ENCODE measurements at regions not wholly inside any gene's neighbourhood (a gene's known extent, or its start where the extent isn't known, plus 50 kb on each side); places are given as distances from the start of the nearest gene placed in this dataset.

DNA sequence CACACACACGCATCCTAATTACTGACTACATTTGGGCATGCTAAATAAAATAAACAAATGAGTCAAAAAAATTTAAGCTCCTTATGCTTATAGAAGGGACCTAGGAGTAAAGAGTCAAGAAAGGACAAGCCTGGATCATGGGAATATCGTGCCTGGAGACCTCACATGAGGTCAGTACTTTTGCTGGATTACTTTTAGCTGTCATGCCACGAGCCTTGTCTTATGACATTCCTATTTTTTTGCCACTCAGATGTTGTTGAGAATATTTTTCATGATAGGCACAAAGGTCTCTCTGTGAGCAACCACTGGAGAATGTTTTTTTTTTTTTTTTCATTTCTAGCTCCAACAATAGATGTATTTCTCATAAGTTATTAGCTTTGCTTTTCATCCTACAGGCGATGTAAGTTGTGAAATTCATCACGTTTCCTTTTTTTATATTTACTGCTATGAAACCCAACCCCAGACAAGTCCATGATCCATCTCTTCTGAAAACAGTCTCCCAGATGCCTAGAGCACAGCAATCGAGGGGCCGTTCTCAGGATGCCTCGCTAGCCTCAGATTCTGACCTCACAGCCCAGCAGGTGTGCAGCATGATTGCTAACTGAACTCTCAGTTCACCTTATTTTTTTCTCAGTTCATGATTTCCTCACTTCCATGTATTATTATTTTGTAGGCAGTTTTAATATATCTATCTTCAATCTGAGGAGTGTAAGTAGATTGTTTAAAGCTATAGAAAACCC is 464.5 kb downstream of the IRS1 start:
- peak overlapping the region in 1 of 6 donors; percentile 54 for H3K27ac Mint-ChIP-seq
- DNase-seq: no peak
- H3K4me3 Mint-ChIP-seq: no peak overlapping the region
- H3K9me3 Mint-ChIP-seq: no peaks in the 10 kb centered on the region
- ATAC-seq (ENCODE audit: low read depth in 2 of 2): no peak
- no peaks in the 10 kb centered on the region for H3K4me1 Mint-ChIP-seq
- no peaks in the 10 kb centered on the region for H3K27me3 Mint-ChIP-seq
- H3K36me3 Mint-ChIP-seq: no peaks in the 10 kb centered on the region

DNA sequence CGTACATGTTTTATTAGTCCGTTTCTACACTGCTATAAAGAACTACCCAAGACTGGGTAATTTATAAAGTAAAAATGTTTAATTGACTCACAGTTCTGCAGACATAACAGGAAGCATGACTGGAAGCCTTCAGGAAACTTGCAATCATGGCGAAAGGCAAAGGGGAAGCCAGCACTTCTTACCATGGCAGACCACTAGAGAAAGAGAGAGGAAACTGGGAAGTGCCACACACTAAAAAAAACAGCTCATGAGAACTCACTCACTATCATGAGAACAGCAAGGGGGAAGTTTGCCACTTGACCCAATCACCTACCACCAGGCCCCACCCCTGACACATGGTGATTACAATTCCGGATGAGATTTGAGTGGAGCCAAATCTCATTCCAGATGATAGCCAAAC is 466.2 kb downstream of the IRS1 start:
- peaks cover 0 to 2% (median 0%) of the 10 kb centered on the region in 7 donors for H3K9me3 Mint-ChIP-seq
- no peaks in the 10 kb centered on the region for H3K27me3 Mint-ChIP-seq
- no peaks in the 10 kb centered on the region for H3K36me3 Mint-ChIP-seq
- no peak for DNase-seq
- ATAC-seq (ENCODE audit: low read depth in 2 of 2): no peak
- no peak overlapping the region for H3K27ac Mint-ChIP-seq
- H3K4me1 Mint-ChIP-seq: no peaks in the 10 kb centered on the region
- H3K4me3 Mint-ChIP-seq: no peak overlapping the region

DNA sequence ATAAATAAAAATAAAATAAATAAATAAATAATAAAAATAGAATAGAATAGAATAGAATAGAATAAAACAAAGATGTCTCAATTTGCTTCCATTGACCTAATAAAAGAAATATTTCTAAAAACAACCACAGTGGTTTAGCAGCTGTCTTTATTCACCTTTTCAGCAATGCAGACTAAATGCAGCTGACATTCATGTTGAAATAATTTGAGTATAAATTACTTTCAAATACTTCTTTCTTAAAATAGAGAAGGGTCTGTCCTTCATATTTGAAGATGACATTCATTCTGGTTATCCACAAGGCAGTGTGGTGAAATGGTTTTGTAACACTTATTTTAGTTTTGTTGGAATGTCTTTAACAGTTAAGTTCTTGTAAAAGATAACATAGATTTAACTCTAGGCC is 469.4 kb downstream of the IRS1 start:
- H3K27me3 Mint-ChIP-seq: peaks cover 0 to 3% (median 0%) of the 10 kb centered on the region in 3 donors
- no peaks in the 10 kb centered on the region for H3K4me1 Mint-ChIP-seq
- ATAC-seq (ENCODE audit: low read depth in 2 of 2): no peak
- no peak overlapping the region for H3K4me3 Mint-ChIP-seq
- DNase-seq: no peak
- H3K9me3 Mint-ChIP-seq: peaks cover 0 to 2% (median 0%) of the 10 kb centered on the region in 7 donors
- no peak overlapping the region for H3K27ac Mint-ChIP-seq
- H3K36me3 Mint-ChIP-seq: no peaks in the 10 kb centered on the region

DNA sequence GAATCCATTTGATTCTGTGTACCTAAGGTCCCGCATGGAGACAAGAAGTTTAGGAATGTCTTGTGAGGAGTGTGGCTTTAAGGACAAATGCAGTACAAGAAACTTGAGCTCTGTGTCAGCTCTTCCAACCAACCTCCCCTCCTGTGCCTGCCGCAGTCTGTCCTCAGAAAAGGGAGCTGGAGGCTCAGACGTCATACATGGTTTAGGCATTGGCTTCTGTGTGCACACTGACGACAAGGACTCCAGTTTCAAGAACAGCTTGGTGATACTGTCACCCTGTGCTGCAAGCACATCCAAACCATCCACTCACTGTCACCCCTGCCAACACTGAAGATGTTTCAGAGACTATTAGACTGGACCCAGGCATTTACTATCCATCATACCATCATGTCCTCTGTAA is 470.4 kb downstream of the IRS1 start:
- no peaks in the 10 kb centered on the region for H3K36me3 Mint-ChIP-seq
- DNase-seq (no peak), ATAC-seq (ENCODE audit: low read depth in 2 of 2) (no peak)
- peaks cover 0 to 3% (median 0%) of the 10 kb centered on the region in 3 donors for H3K27me3 Mint-ChIP-seq
- no peak overlapping the region for H3K27ac Mint-ChIP-seq
- no peaks in the 10 kb centered on the region for H3K4me1 Mint-ChIP-seq
- H3K9me3 Mint-ChIP-seq: peaks cover 0 to 2% (median 0%) of the 10 kb centered on the region in 7 donors
- H3K4me3 Mint-ChIP-seq: no peak overlapping the region

DNA sequence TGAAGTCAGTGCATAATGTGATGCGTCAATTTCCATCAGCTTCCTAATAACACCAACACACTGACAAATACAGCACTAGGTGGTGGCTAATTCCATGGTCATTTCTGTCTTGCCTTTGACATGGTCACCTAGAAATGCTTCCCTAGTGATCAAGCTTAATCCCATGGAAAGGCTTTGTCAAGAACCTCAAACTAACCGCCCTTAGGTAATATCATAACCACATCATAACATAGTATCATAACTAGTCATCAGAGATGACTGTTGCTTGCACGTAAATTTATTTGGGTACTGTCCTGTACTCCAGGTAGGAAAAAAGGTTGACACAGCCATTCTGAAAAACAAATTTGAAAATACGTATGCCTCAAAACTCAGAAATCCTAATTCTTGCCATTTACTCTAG is 471.8 kb downstream of the IRS1 start:
- H3K27me3 Mint-ChIP-seq: peaks cover 0 to 3% (median 0%) of the 10 kb centered on the region in 3 donors
- H3K4me3 Mint-ChIP-seq: no peak overlapping the region
- no peak for ATAC-seq (ENCODE audit: low read depth in 2 of 2)
- H3K4me1 Mint-ChIP-seq: no peaks in the 10 kb centered on the region
- H3K36me3 Mint-ChIP-seq: no peaks in the 10 kb centered on the region
- no peak overlapping the region for H3K27ac Mint-ChIP-seq
- H3K9me3 Mint-ChIP-seq: peaks cover 0 to 2% (median 0%) of the 10 kb centered on the region in 7 donors
- no peak for DNase-seq

DNA sequence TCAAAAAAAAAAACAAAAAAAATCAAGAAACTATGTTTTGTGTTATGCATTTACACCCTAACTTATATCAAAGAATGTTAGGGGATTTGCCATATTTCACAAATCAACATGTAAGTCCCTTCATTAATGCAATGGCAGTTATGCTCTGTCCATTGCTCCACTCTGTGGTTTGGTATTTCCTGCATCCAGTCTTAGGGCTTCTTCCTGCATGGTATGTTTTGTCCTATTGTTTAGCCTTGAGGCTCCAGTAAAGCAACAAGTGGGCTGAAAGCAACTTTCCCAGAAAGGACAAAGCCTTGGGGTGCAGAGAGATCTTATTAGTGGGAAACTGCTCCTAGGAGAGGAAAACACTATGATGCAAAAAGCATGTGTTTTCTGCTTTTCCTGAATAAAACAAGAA is 474.1 kb downstream of the IRS1 start:
- H3K27ac Mint-ChIP-seq: peak overlapping the region in 1 of 6 donors; percentile 54
- H3K27me3 Mint-ChIP-seq: peaks cover 0 to 3% (median 0%) of the 10 kb centered on the region in 3 donors
- H3K9me3 Mint-ChIP-seq: peaks cover 0 to 2% (median 0%) of the 10 kb centered on the region in 7 donors
- H3K4me3 Mint-ChIP-seq: no peak overlapping the region
- no peaks in the 10 kb centered on the region for H3K4me1 Mint-ChIP-seq
- DNase-seq (no peak), ATAC-seq (ENCODE audit: low read depth in 2 of 2) (no peak)
- H3K36me3 Mint-ChIP-seq: no peaks in the 10 kb centered on the region

DNA sequence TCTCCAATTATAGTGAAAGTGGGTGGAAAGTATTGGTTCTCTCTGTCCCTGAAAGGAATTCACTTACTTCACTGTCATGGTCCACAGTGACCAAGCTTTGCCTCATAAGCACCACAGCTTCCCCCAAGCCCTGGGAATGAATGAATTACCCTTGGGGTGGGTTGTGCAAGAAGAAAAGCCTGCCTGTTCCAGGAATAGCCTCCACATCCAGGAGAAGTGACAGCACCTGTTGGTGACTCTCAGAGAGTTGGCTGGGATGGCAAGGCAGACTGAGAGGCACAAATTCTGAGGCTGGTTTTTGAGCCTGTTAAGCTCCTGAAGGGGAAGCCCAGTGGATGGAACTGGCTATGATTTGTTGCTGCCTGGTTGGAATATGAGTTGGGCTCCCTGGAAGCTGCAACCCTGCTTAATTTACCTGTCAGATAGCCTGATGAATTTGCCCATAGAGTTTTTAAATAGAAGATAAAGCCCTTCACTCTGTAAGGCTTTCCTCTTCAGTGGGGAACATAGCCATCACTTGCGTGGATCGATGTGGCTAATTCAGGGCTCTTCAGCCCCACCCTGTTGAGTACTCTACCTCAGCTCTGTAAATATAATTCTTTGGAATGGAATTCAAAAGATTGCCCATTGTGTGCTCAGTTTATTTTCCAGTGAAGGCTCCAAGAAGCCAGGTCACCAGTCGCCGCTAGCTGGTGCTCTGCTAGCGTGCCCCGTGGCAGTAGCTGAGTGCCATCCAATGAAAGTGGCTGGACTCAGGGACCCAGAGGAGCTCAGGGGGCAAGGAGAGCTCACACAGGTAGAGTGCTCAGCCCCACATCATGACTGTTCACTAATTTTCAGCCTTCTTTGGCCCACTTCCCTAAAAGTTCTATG is 479.3 kb downstream of the IRS1 start:
- Mint-ChIP-seq H3K4me3 (no peak overlapping the region), H3K36me3 (no peaks in the 10 kb centered on the region), H3K4me1 (no peaks in the 10 kb centered on the region), H3K27ac (no peak overlapping the region), H3K27me3 (peaks cover 0 to 15% (median 11%) of the 10 kb centered on the region in 3 donors), H3K9me3 (peaks cover 0 to 5% (median 0%) of the 10 kb centered on the region in 7 donors)
- ATAC-seq (ENCODE audit: low read depth in 2 of 2) (no peak), DNase-seq (no peak)

DNA sequence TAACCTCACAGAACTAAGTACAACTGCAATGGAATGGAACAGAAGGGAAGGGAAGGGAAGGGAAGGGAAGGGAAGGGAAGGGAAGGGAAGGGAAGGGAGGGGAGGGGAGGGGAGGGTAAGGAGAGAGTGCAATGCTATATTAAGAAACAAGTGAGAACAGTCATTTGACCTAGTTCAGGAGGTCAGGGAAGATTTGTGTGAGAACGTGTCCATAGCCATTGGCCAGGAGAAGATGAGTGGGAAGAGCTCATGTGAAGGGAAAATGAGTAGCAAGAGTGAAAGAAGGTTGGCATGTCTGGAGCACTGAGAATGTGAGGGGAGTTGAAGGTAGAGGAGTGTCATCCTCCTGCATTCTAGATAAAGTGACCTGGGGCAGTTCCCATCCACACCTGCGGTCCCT is 481.6 kb downstream of the IRS1 start:
- H3K4me3 Mint-ChIP-seq: no peak overlapping the region
- H3K27me3 Mint-ChIP-seq: peaks cover 0 to 15% (median 11%) of the 10 kb centered on the region in 3 donors
- H3K9me3 Mint-ChIP-seq: peaks cover 0 to 5% (median 0%) of the 10 kb centered on the region in 7 donors
- no peaks in the 10 kb centered on the region for H3K36me3 Mint-ChIP-seq
- no peak overlapping the region for H3K27ac Mint-ChIP-seq
- ATAC-seq (ENCODE audit: low read depth in 2 of 2) (no peak), DNase-seq (no peak)
- no peaks in the 10 kb centered on the region for H3K4me1 Mint-ChIP-seq

DNA sequence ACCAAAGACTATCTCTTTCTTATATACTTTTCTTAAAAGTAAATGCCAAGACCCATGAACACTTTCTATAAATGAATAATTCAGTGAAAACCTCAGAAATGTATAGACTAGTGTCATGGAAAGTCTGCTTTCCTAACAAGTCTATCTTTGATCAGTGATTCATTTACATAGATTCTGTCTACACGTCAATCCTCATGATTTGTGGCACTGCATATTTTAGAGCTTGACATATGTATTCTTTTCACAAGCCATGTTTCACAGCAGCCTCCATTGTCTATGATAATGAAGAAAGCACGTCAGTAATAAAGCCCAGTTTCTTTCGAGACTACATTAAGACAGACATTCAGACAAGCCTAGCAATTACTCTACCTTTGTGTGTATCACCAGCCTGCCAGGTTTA is 486.6 kb downstream of the IRS1 start:
- H3K4me3 Mint-ChIP-seq: no peak overlapping the region
- no peaks in the 10 kb centered on the region for H3K4me1 Mint-ChIP-seq
- DNase-seq: no peak
- H3K27me3 Mint-ChIP-seq: peaks cover 0 to 16% (median 5%) of the 10 kb centered on the region in 3 donors
- H3K9me3 Mint-ChIP-seq: peaks cover 0 to 5% (median 0%) of the 10 kb centered on the region in 7 donors
- ATAC-seq (ENCODE audit: low read depth in 2 of 2): no peak
- no peaks in the 10 kb centered on the region for H3K36me3 Mint-ChIP-seq
- H3K27ac Mint-ChIP-seq: no peak overlapping the region

DNA sequence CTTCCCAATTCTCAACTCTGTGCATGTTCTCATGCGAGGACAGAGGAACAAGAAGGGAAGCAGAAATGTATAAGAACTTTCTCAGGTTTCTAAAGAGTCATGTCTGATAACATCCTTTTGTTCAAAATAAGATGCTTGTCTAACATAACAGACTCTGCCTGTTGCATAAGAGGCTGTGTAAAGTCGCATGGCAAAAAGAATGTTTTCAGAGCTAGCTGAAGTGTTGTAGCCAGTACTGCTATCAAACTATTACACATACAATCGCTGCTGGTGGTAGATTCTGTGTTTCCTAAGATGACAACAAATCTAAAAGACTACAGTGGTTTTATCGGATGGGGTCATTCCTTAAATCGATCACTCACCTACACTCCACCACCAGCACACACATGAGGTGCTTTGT is 487.5 kb downstream of the IRS1 start:
- Mint-ChIP-seq H3K4me3 (no peak overlapping the region), H3K27me3 (peaks cover 0 to 7% (median 0%) of the 10 kb centered on the region in 3 donors), H3K27ac (no peak overlapping the region), H3K9me3 (peaks cover 0 to 1% (median 0%) of the 10 kb centered on the region in 7 donors), H3K36me3 (no peaks in the 10 kb centered on the region), H3K4me1 (peaks cover 0 to 6% (median 0%) of the 10 kb centered on the region in 3 donors)
- DNase-seq (no peak), ATAC-seq (ENCODE audit: low read depth in 2 of 2) (no peak)

DNA sequence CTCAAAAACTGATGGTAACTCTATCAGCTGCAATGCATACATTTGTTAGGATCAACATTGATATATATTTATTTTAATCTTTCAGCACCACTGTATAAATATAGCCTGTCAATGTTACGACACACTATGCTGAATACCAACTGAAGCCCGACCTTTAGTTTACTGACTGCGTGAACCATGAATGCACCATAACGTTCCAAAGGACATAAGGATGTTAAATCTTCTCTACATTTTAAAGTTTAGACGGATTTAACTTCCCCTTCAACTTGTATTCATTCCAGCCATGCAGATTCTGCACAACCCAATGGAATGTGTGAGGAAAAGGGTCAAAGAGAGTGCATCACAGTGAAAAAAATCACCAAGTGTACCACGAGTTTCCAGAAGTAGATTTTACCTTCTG is 489.5 kb downstream of the IRS1 start:
- Mint-ChIP-seq H3K27ac (peak overlapping the region in 1 of 6 donors; percentile 38), H3K9me3 (no peaks in the 10 kb centered on the region), H3K27me3 (peaks cover 0 to 7% (median 0%) of the 10 kb centered on the region in 3 donors), H3K36me3 (no peaks in the 10 kb centered on the region), H3K4me3 (no peak overlapping the region), H3K4me1 (peaks cover 0 to 8% (median 0%) of the 10 kb centered on the region in 3 donors)
- no peak for DNase-seq
- ATAC-seq (ENCODE audit: low read depth in 2 of 2): no peak

DNA sequence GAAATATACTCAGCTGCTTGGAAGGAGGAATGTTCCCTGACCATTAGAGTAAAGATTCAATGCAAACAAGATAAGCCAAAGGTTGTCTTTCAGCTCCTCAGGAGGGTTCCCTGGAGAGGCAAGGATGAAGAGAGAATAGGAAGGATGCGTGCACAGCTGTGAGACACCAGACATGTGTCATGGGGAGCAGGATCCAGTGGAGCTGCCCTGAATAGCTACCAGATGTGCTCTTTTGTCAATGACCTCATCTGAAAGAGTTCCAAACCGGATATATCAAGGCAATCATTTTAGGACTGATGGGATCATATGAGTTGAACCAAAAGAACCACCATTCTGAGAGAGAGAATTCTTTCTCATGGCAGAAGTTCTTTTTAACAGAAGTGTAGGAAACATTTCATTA is 490.6 kb downstream of the IRS1 start:
- Mint-ChIP-seq H3K4me3 (no peak overlapping the region), H3K36me3 (no peaks in the 10 kb centered on the region), H3K9me3 (no peaks in the 10 kb centered on the region), H3K27me3 (peaks cover 0 to 7% (median 0%) of the 10 kb centered on the region in 3 donors), H3K4me1 (peaks cover 0 to 8% (median 0%) of the 10 kb centered on the region in 3 donors), H3K27ac (peak overlapping the region in 1 of 6 donors; percentile 43)
- DNase-seq (no peak), ATAC-seq (ENCODE audit: low read depth in 2 of 2) (no peak)

DNA sequence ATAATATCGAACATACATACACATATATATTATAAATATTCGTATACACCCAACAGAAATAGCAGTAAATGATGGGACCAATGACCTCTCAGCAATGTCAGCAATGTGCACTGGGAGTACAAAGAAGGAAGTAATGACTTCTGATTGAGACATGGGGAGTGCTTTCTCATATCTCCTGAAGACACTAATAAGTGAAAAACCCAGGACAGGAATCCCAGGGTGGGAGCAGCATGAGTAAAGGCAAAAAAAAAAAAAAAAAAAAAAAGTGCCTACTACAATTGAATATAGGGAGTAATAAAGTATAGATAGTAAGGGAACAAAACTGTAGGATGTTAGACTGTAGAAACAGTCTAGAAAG is 491.3 kb downstream of the IRS1 start:
- Mint-ChIP-seq H3K36me3 (no peaks in the 10 kb centered on the region), H3K4me3 (no peak overlapping the region), H3K9me3 (no peaks in the 10 kb centered on the region), H3K27ac (no peak overlapping the region), H3K27me3 (peaks cover 0 to 7% (median 0%) of the 10 kb centered on the region in 3 donors), H3K4me1 (peaks cover 0 to 8% (median 0%) of the 10 kb centered on the region in 3 donors)
- DNase-seq: no peak
- no peak for ATAC-seq (ENCODE audit: low read depth in 2 of 2)

Measured in naive B cell (primary cell).